ENCODE measurements at regions not wholly inside any gene's neighbourhood (a gene's known extent, or its start where the extent isn't known, plus 50 kb on each side); places are given as distances from the start of the nearest gene placed in this dataset.

DNA sequence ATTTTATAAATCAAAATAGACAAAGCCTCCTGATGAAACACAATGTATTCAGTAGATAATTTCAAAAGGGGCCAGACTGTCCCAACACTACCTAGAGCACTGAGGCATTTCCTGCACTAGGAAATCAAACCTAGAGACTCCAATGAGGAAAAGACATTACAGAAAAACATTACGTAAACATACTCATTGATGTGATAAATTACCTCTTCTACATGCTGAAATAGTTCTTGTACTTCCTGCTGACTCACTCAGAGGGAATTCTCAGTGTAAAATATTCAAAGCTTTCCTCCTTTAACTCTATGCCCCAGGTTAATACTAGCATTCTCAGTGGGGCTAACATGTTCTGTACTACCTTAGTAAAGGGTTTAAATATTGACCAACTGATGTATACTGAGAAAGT, 178.0 kb downstream of the ESM1 start:
- TF ChIP-seq POLR2AphosphoS5 (IDR thresholded peaks at IDR 0.05) (no peak), POLR2A (IDR thresholded peaks at IDR 0.05; ENCODE audit: low read depth) (no peak), EP300 (IDR thresholded peaks at IDR 0.05) (no peak)
- TF ChIP-seq, protein P1, sequence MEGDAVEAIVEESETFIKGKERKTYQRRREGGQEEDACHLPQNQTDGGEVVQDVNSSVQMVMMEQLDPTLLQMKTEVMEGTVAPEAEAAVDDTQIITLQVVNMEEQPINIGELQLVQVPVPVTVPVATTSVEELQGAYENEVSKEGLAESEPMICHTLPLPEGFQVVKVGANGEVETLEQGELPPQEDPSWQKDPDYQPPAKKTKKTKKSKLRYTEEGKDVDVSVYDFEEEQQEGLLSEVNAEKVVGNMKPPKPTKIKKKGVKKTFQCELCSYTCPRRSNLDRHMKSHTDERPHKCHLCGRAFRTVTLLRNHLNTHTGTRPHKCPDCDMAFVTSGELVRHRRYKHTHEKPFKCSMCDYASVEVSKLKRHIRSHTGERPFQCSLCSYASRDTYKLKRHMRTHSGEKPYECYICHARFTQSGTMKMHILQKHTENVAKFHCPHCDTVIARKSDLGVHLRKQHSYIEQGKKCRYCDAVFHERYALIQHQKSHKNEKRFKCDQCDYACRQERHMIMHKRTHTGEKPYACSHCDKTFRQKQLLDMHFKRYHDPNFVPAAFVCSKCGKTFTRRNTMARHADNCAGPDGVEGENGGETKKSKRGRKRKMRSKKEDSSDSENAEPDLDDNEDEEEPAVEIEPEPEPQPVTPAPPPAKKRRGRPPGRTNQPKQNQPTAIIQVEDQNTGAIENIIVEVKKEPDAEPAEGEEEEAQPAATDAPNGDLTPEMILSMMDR (IDR thresholded peaks at IDR 0.05): no peak
- 22% methylated on average over 1 of the region's 1 CpG for WGBS
- no peaks in the 10 kb centered on the region for H3K27me3 ChIP-seq
- H3K4me1 ChIP-seq: no peaks in the 10 kb centered on the region
- no peaks in the 10 kb centered on the region for H3K9me3 ChIP-seq
- H3K36me3 ChIP-seq: no peaks in the 10 kb centered on the region
- intact Hi-C loops (cut with DNase I): no loop called here
- no peak for DNase-seq (ENCODE audit: extremely low spot score)
- no peak overlapping the region for H3K27ac ChIP-seq (replicated peaks in 1 of 4)
- H3K4me3 ChIP-seq: no peak overlapping the region

DNA sequence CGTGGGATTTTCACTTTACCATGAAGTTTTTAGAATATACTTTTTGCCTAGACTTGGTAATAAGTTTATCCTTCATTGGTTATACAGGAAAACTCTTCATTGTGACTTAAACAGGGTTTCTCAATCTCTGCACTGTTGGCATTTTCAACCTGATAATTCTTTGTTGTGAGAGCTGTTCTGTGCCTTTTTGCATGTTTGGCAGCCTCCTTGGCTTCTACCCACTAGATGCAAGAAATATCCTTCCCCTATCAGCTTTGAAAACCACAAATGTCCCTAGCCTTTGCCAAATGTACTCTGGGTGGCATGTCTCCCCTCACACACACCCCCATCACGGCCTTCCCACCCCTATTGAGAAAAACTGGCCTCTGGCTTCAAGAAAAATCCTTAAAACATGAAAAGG, 180.9 kb downstream of the ESM1 start:
- no peaks in the 10 kb centered on the region for H3K9me3 ChIP-seq
- 79% methylated on average over 2 of the region's 2 CpGs for WGBS
- no peak for DNase-seq (ENCODE audit: extremely low spot score)
- H3K27ac ChIP-seq (replicated peaks in 1 of 4): no peak overlapping the region
- no peaks in the 10 kb centered on the region for H3K4me1 ChIP-seq
- H3K4me3 ChIP-seq: no peak overlapping the region
- TF ChIP-seq, protein P1 (IDR thresholded peaks at IDR 0.05): no peak
- H3K27me3 ChIP-seq: no peaks in the 10 kb centered on the region
- H3K36me3 ChIP-seq: no peaks in the 10 kb centered on the region
- intact Hi-C loops (cut with DNase I): no loop called here

DNA sequence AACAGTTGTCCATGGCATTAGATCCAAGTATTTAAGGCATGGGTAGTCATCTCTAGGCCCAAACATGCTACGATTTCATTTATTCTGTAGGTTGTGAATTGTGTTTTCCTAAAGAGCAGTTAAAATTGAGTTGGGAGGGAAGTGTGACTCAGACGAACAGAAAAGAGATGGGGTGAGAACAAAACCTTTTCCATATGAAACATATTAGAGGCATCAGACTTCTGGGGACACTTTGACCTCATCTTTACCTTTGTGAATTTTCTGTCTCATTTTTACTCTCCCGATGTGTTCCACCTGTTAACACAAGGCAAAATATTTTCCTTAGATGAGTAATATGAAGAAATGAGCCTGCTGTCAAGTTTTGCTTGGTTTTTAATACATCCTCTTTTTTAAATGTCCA, 181.3 kb downstream of the ESM1 start:
- no peak for DNase-seq (ENCODE audit: extremely low spot score)
- Histone ChIP-seq H3K4me1 (no peaks in the 10 kb centered on the region), H3K9me3 (no peaks in the 10 kb centered on the region), H3K27me3 (no peaks in the 10 kb centered on the region), H3K27ac (replicated peaks in 1 of 4) (peak overlapping the region in 1 of 4 donors; percentile 20), H3K4me3 (no peak overlapping the region), H3K36me3 (no peaks in the 10 kb centered on the region)
- intact Hi-C loops (cut with DNase I): no loop called here
- 73% methylated on average over 3 of the region's 3 CpGs for WGBS
- TF ChIP-seq, protein P1 (IDR thresholded peaks at IDR 0.05): no peak
- TF ChIP-seq POLR2AphosphoS5 (IDR thresholded peaks at IDR 0.05) (no peak), EP300 (IDR thresholded peaks at IDR 0.05) (no peak), POLR2A (IDR thresholded peaks at IDR 0.05; ENCODE audit: low read depth) (no peak)

DNA sequence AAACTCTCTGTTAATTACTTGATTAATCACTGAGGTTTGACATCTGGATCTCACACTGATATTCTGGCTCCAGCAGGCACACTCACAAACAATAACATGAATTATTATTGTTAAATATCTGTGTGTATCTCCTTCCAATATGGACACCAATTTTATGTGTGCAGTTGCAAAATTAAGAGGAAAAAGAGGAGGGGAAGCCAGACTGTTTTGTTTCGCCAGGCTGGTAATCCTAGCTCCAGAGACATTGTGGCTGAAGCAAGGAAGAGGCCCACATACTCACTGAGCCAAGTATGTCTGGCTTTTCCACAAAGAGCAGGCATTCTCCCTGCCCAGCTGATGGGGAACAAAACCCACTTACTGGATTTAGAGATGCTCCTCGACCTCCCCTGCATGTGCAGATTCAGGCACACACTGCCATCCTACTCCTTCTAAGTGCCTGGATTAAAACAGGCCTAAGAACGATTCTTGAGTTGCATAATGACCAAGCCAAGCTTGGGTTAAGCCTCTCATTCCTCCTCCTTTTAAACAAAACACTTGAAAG, 181.9 kb downstream of the ESM1 start:
- intact Hi-C loops (cut with DNase I): no loop called here
- Histone ChIP-seq H3K27me3 (no peaks in the 10 kb centered on the region), H3K27ac (replicated peaks in 1 of 4) (peak overlapping the region in 1 of 4 donors; percentile 20), H3K9me3 (no peaks in the 10 kb centered on the region), H3K36me3 (no peaks in the 10 kb centered on the region), H3K4me3 (no peak overlapping the region), H3K4me1 (no peaks in the 10 kb centered on the region)
- no peak for DNase-seq (ENCODE audit: extremely low spot score)
- WGBS: 37% methylated on average over 3 of the region's 3 CpGs
- TF ChIP-seq, protein P1 (IDR thresholded peaks at IDR 0.05): no peak
- TF ChIP-seq POLR2AphosphoS5 (IDR thresholded peaks at IDR 0.05) (no peak), POLR2A (IDR thresholded peaks at IDR 0.05; ENCODE audit: low read depth) (no peak), EP300 (IDR thresholded peaks at IDR 0.05) (no peak)

DNA sequence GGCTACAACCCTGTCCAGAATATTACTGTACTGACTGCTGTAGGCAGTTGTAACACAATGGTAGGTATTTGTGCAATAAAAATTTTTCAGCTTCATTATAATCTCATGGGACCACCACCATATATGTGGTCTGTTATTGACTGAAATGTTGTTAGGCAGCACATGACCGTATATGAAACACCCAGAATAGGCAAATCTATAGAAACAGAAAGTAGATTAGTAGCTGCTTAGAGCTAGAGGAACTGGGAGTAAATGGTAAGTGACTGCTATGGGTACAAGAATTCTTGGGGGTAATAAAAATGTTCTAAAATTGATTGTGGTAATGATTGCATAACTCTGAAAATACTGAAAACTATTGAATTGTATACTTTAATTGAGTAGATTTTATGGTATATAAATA, 185.7 kb downstream of the ESM1 start:
- Histone ChIP-seq H3K36me3 (no peaks in the 10 kb centered on the region), H3K4me1 (no peaks in the 10 kb centered on the region), H3K27me3 (no peaks in the 10 kb centered on the region), H3K27ac (replicated peaks in 1 of 4) (no peak overlapping the region), H3K9me3 (no peaks in the 10 kb centered on the region), H3K4me3 (no peak overlapping the region)
- no peak for DNase-seq (ENCODE audit: extremely low spot score)
- intact Hi-C loops (cut with DNase I): no loop called here
- 88% methylated on average over 1 of the region's 1 CpG for WGBS
- TF ChIP-seq EP300 (IDR thresholded peaks at IDR 0.05) (no peak), POLR2A (IDR thresholded peaks at IDR 0.05; ENCODE audit: low read depth) (no peak)
- TF ChIP-seq, protein P1 (IDR thresholded peaks at IDR 0.05): no peak

Data from esophagus muscularis mucosa (tissue), 4 donors.